Keratinocyte (primary cell): ENCODE measurements at regions not wholly inside any gene's neighbourhood (a gene's known extent, or its start where the extent isn't known, plus 50 kb on each side); places are given as distances from the start of the nearest gene placed in this dataset.

Experiments
- DNase-seq: peaks from one replicate; pipeline ENCODE4 v3.0.0-alpha.2; 2011; ENCODE audit warnings: low read depth, missing footprints, low spot score
- FAIRE-seq: peaks from 2 replicates; lab custom pipeline; 2011; peaks lifted over from hg19 to GRCh38; lab: Jason Lieb, UNC
- H2AFZ ChIP-seq: 2 replicates; pipeline ENCODE4 v1.6.0; 2012; ENCODE audit warnings: low read length, control low read depth, inconsistent platforms; ENCODE audit not compliant: control insufficient read depth
- H3K27ac ChIP-seq: 2 replicates; pipeline ENCODE4 v1.5.1; 2011; ENCODE audit warnings: low read length; ENCODE audit not compliant: control insufficient read depth, insufficient read depth
- H3K27me3 ChIP-seq: 3 replicates; pipeline ENCODE4 v1.6.0; 2011; ENCODE audit warnings: low read length; ENCODE audit not compliant: control insufficient read depth, insufficient read depth; ENCODE audit errors: extremely low read depth
- H3K36me3 ChIP-seq, 2 experiments: 2 replicates in 1 of 2; 3 replicates in 1 of 2; pipeline ENCODE4 v1.5.1; 2011; ENCODE audit warnings: low read length in 2 of 2, mild to moderate bottlenecking in 1 of 2; ENCODE audit not compliant: control insufficient read depth in 2 of 2, insufficient read depth in 2 of 2; ENCODE audit errors: extremely low read depth in 1 of 2
- H3K4me1 ChIP-seq: 3 replicates; pipeline ENCODE4 v1.5.1; 2011; ENCODE audit warnings: low read length; ENCODE audit not compliant: control insufficient read depth, insufficient read depth; ENCODE audit errors: extremely low read depth
- H3K4me2 ChIP-seq: 3 replicates; pipeline ENCODE4 v1.6.0; 2011; ENCODE audit warnings: low read depth, low read length; ENCODE audit not compliant: control insufficient read depth, insufficient read depth; ENCODE audit errors: extremely low read depth
- H3K4me3 ChIP-seq, 3 experiments: fragments of 200-600 bp in 1 of 3; sonication (generic) in 1 of 3; 2 replicates in 2 of 3; 3 replicates in 1 of 3; pipeline ENCODE4 v1.5.1; 2011 to 2016; ENCODE audit warnings: low read length in 3 of 3, mild to moderate bottlenecking in 3 of 3, control low read depth in 2 of 3, inconsistent platforms in 1 of 3, low read depth in 1 of 3, mixed read lengths in 1 of 3, mixed run types in 1 of 3, moderate library complexity in 1 of 3; ENCODE audit not compliant: control insufficient read depth in 2 of 3, insufficient read depth in 2 of 3; ENCODE audit errors: extremely low read depth in 1 of 3
- H3K79me2 ChIP-seq: 2 replicates; pipeline ENCODE4 v1.6.0; 2012; ENCODE audit warnings: low read length; ENCODE audit not compliant: control insufficient read depth, insufficient read depth
- H3K9ac ChIP-seq: 3 replicates; pipeline ENCODE4 v1.6.0; 2011; ENCODE audit warnings: low read length; ENCODE audit not compliant: control insufficient read depth, insufficient read depth; ENCODE audit errors: extremely low read depth
- H3K9me1 ChIP-seq: 3 replicates; pipeline ENCODE4 v1.6.0; 2011; ENCODE audit warnings: low read length; ENCODE audit not compliant: control insufficient read depth, insufficient read depth; ENCODE audit errors: extremely low read depth
- H3K9me3 ChIP-seq: 2 replicates; pipeline ENCODE4 v1.5.1; 2012; ENCODE audit warnings: low read depth, low read length; ENCODE audit not compliant: control insufficient read depth
- H4K20me1 ChIP-seq: 3 replicates; pipeline ENCODE4 v1.6.0; 2011; ENCODE audit warnings: low read length; ENCODE audit not compliant: control insufficient read depth, insufficient read depth; ENCODE audit errors: extremely low read depth
- EZH2 ChIP-seq: IDR thresholded peaks from one replicate; pipeline ENCODE4 v1.6.1; 2012; ENCODE audit warnings: inconsistent platforms, mild to moderate bottlenecking, low read length, moderate library complexity
- dilution Hi-C: fragments of 300-500 bp; cut with MboI; formaldehyde crosslinking; loops from one replicate; pipeline ENCODE4 v1.7.0; 2020; ENCODE audit warnings: low sequenced_read_pairs; ENCODE audit not compliant: extremely low pct_ligation_motif_present
- TF ChIP-seq, protein P1 (sequence below), 3 experiments: IDR thresholded peaks in 1 of 3; conservative IDR thresholded peaks in 1 of 3; optimal IDR thresholded peaks in 1 of 3; 2 replicates in 2 of 3; 3 replicates in 1 of 3; pipeline versions ENCODE3 to v1.5.1; 2011; ENCODE audit warnings: low read length in 3 of 3, mild to moderate bottlenecking in 3 of 3, moderate library complexity in 2 of 3, control low read depth in 1 of 3, inconsistent platforms in 1 of 3; ENCODE audit not compliant: insufficient read depth in 2 of 3; ENCODE audit errors: extremely low read depth in 1 of 3

GRCh38 chr16:79757968-79758367 is 157.4 kb upstream of the MAF start:
- dilution Hi-C loops = no loop called here
- Histone ChIP-seq H2AFZ (no peak overlapping the region), H3K27ac (no peak overlapping the region)

DNA sequence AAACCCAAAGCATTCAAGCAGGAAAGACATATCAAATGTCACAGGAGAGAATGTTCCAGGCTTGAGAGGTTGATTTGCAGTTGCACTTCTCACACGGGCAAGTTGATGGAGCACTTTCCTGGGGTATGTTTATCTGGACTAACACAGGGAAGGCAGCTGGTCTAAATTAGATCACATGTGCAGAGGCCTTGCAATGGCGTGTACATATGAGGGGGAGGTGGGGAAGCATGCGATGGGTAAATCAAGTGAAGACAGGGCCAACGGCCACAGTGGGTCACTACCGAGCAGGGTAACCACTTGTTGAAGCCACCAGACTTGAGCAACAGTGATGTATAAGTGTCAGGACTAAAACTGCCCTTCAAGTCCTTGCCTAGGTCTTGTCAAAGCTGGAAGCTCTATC is 156.6 kb upstream of the MAF start:
- no peaks in the 10 kb centered on the region for H4K20me1 ChIP-seq
- dilution Hi-C loops = no loop called here
- no peaks in the 10 kb centered on the region for H3K9me3 ChIP-seq
- peaks cover 27% of the 10 kb centered on the region for H3K4me1 ChIP-seq
- H3K9ac ChIP-seq = no peak overlapping the region
- H2AFZ ChIP-seq = no peak overlapping the region
- no peak overlapping the region for H3K4me2 ChIP-seq
- H3K27ac ChIP-seq = no peak overlapping the region
- no peak for DNase-seq
- H3K79me2 ChIP-seq = no peaks in the 10 kb centered on the region
- H3K36me3 ChIP-seq = no peaks in the 10 kb centered on the region
- FAIRE-seq = no peak
- TF ChIP-seq EZH2 = no peak
- TF ChIP-seq, protein P1, sequence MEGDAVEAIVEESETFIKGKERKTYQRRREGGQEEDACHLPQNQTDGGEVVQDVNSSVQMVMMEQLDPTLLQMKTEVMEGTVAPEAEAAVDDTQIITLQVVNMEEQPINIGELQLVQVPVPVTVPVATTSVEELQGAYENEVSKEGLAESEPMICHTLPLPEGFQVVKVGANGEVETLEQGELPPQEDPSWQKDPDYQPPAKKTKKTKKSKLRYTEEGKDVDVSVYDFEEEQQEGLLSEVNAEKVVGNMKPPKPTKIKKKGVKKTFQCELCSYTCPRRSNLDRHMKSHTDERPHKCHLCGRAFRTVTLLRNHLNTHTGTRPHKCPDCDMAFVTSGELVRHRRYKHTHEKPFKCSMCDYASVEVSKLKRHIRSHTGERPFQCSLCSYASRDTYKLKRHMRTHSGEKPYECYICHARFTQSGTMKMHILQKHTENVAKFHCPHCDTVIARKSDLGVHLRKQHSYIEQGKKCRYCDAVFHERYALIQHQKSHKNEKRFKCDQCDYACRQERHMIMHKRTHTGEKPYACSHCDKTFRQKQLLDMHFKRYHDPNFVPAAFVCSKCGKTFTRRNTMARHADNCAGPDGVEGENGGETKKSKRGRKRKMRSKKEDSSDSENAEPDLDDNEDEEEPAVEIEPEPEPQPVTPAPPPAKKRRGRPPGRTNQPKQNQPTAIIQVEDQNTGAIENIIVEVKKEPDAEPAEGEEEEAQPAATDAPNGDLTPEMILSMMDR (optimal IDR thresholded peaks at IDR 0.05 in 1 of 3, IDR thresholded peaks at IDR 0.05 in 1 of 3, conservative IDR thresholded peaks at IDR 0.05 in 1 of 3; ENCODE audit: extremely low read depth in 1 of 3, insufficient read depth in 2 of 3, low read length in 3 of 3) = no peak
- H3K4me3 ChIP-seq = no peak overlapping the region
- H3K27me3 ChIP-seq = no peaks in the 10 kb centered on the region
- H3K9me1 ChIP-seq = no peaks in the 10 kb centered on the region

More at GRCh38 chr16:79757968-79758367, 157.4 kb upstream of the MAF start:
- Histone ChIP-seq H3K36me3 (no peaks in the 10 kb centered on the region), H4K20me1 (no peaks in the 10 kb centered on the region), H3K79me2 (no peaks in the 10 kb centered on the region), H3K4me1 (peaks cover 20% of the 10 kb centered on the region), H3K9me3 (no peaks in the 10 kb centered on the region), H3K9me1 (no peaks in the 10 kb centered on the region), H3K27me3 (no peaks in the 10 kb centered on the region), H3K9ac (no peak overlapping the region), H3K4me2 (no peak overlapping the region), H3K4me3 (no peak overlapping the region)
- TF ChIP-seq, protein P1 (optimal IDR thresholded peaks at IDR 0.05 in 1 of 3, IDR thresholded peaks at IDR 0.05 in 1 of 3, conservative IDR thresholded peaks at IDR 0.05 in 1 of 3; ENCODE audit: extremely low read depth in 1 of 3, insufficient read depth in 2 of 3, low read length in 3 of 3) = no peak
- TF ChIP-seq EZH2 = no peak
- FAIRE-seq (peak; percentile 56), DNase-seq (no peak)
